NOMO-1 (cell line): ENCODE measurements at regions not wholly inside any gene's neighbourhood (a gene's known extent, or its start where the extent isn't known, plus 50 kb on each side); places are given as distances from the start of the nearest gene placed in this dataset.
"Not testable (repeated sequence)": the region's sequence is repeated elsewhere in the genome, so short reads cannot be mapped to it uniquely, and the experiment has no call there.

Experiments
- DNase-seq, 2 experiments: peaks; one replicate each; lab custom pipeline; 2025; ENCODE audit not compliant: unreplicated experiment in 2 of 2; lab: John Stamatoyannopoulos, UW

DNA sequence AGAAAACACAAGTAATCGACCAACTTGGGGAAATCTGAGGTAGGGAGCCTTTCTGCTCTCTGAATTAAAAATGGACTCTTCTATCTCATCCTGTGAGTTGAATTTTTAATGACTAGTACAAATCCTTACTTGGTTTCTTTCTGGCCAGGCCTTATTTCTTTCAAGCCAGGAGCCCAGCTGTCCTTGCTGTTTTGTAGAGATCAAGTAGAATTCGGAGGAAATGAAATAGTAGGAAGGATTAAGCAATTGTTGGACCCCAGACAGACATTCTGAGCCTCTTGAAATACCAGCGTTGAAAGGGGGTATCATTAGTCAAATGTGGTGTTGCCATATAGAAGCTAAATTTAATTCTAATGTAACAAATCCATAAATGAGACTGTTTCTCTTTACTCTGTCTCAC, 53.7 kb upstream of the SMIM15 start:
- DNase-seq: no peak

DNA sequence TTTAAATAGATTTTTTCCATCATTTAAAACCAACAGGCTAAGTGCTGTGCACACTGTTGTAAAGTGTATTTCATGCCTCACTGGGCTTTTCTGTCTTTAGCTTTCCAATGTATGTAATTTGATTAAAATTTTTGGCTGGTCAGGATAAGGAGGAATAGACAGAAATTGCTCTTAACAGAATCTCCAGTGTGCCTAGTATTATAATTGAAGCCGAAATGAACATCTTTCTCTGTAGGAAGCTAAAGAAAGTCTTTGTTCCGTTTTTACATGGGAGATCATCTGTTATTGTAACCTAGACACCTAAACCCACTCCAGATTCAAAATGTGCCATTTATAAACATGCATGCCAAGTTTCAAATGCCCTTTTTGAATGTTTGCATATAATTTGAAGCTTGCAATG, 54.5 kb upstream of the SMIM15 start:
- DNase-seq: no peak

DNA sequence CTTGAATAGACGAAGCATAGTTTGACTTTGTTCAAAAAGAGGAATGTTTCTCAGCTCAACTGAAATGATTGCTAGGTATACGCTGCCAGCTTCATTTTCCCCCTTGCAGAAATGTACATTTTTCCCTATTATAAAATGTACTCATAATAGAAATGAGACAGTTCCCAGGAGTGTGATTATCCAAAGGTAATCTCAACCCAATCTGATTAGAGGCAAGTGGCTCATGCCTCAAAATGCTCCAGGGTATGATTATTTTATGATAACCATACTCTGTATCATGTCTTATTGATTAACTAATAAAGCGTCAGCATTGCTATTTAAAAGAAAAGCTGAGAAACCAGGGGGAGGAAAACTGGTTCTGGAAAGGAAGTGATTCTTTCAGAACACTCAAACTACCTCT, 54.9 kb upstream of the SMIM15 start:
- no peak for DNase-seq

DNA sequence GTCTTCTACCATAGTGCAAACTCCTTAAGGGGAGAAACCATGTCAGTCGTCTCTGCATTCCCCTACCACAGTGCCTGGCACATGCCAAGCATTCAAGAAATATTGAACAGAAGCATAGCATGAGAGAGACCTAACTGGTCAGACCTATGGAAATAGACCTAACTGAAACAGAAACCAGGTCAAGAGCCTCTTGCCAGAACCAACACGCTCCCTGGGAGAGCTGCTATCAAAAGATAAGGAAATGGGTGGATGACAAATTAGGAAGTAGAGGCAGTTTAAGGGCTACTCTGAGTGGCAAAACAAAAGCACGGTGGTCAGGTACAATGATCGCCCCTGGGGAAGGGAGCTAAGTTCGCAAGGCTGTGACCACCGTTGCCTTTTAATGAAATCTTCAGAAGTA, 66.0 kb upstream of the SMIM15 start:
- DNase-seq: no peak

DNA sequence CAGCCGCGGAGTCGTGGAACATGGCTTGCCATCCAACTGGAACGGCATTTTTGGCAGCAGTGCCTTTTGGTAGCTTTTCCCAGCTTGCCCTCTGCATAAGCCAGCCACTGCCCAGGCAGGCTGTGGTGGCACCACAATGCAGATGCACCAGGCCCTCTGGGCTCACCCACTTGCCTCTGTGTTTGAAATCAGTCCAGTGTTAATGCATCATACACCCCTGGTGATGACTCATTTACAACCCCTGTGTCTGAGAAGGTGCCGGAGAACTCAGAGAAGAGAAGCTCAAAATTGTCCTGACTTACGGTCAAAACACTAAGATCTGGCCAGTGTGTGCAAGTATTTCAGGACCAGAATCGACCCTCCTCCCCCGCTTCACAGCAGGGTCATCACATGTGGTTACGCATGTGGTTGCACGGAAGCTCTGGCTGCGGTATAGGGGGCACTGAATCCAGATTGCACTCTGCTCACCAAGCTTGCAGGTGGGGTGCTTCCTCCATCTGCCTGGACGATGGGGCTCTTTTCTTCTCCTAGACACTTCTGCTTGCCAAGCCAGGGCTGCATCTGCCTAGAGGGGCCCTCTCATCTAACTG, 66.5 kb upstream of the SMIM15 start:
- DNase-seq: no peak

DNA sequence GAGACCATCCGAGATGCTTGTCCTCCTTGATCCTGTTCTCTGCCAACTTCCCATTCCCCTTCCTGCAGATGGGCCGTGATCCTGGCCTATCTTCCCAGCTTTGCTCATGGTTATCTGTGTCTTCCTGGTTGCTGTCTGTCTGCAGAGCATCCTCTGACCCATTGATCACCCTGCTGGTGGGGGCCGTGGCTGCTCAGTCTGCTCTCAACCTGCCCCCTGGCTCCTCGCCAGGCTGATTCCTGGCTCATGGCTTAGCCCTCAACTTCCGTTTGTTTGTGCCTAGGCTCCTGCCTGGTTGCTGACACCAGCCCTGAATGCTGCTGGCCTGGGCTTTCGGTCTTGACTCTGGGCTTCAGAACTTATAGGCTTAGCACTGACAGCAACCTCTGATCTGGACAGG, 67.1 kb upstream of the SMIM15 start:
- no peak for DNase-seq

DNA sequence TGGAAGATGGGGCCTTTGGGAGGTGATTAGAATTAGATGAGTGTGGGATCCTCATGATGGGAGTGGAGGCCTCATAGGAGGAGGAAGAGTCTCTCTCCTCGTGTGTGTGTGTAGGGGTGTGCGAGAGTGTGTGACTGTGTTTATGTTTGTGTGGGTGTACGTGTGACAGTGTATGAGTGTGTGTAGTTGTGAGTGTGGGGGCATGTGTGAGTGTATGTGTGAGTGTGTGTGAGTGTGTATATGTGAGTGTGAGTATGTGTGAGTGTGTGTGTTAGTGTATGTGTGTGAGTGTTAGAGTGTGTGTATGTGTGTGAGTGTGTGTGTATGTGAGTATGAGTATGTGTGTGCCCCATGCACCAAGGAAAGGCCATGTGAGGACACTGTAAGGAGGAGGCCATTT, 68.2 kb upstream of the SMIM15 start:
- DNase-seq: no peak

DNA sequence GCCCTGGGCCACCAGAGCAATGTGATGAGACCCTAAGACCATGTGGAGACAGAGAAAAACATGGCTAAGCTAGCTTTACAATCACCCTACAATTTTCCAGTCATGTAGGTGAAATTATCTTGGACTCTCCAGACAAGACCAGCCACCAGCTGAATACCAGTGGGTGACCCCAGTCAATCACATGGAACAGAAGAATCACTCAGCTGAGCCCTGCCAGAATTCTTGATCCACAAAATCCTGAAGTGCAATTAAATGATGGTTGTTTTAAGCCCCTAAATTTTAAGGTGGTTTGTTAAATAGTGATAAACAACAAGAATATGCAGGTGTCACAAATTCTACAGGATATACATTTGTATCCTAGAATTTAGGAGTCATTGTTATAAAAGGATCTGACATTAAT, 69.5 kb upstream of the SMIM15 start:
- no peak for DNase-seq

DNA sequence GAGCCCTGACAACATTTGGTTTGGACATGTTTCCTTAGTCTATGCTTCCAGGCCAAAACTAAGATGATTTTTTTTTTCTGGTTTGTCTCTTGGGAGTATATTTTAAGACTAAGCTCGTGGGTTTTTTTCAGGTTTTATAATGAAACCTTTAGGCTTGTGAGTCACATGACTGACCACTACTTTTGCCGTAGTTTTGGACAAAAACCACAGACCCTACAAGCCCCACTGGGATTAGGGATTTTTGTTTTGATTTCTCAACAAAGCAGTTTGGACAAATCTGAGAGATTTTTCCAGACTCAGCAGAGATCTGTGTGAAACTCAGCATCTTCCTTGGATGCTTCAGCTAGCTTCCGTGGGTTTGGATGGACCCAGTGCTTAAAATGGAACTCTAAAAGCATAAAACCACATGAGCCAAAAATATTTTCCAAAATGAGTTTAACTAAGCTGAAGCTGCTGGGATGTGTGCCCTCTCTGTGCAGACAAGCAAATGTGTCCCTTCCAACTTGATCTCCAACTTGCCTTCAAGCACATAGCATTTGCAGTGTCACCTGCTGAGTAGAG, 70.3 kb upstream of the SMIM15 start:
- DNase-seq: no peak

DNA sequence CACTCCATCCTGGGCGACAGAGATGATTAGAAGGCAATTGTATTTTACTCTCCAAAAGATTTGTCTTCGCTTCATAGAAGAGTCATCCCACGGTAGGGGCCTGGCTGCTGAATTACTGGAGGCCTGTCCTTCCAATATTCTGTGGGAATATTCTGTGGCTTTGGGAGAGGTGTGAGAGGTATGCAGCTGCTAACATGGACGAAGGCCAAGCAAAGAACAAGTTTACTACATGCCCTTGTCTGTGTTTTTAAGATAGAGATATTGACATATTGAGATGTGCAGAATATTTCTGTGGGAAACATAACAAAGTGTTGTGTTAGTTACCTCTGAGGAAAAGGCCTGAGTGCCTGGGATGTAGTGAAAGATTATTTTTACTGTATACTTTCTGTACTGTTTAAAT, 71.8 kb upstream of the SMIM15 start:
- DNase-seq: no peak

DNA sequence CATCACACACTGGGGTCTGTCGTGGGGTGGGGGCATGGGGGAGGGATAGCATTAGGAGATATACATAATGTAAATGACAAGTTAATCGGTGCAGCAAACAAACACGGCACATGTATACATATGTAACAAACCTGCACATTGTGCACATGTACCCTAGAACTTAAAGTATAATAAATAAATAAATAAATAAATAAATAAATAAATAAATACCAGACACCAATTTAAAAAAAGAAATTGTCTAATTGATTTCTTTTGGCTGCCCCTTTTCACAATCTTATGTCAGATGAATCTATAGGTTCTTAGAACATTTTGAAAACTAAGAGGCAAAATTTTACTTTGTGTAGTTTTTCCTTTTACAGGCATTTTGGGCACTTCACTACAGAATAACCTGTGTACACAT, 74.4 kb upstream of the SMIM15 start:
- DNase-seq: not testable (repeated sequence)

DNA sequence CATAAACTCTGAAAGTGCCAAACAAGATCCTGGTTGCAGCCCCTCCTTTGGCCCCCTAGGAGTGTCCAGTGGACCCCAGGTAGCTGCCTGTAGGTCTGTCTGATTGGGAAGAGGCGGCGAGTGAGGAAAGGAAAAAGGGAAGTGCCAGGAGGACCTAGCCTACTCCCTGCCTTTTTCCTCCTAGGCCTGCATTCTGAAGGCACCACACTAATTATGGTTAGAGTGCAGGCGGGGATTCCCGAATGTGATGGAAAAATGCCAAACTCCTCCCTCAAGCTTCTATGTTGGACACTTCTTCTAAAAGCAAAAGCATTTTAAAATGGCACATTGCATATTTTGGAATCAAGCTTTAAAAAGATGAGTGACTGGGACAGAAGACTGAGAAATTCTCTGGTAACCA, 83.2 kb upstream of the SMIM15 start:
- no peak for DNase-seq

DNA sequence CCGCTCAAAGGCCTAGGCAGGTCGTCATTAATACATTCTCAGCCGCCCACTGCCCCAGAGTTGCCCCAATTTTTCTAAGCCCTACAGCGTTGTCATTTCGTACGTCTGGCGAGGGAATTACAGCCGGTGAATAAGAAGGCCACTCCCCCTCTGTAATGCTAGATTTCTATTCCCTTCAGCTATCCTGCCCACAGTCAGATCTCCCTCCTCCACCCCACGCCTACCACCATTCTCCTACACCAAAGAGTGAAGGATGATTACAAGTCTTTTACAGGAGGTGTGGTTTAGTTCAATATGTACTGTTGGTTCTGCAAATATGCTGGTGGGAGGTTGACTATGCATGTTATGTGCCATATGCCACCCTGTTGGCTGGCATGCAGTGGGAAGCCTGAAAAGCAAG, 83.7 kb upstream of the SMIM15 start:
- no peak for DNase-seq

DNA sequence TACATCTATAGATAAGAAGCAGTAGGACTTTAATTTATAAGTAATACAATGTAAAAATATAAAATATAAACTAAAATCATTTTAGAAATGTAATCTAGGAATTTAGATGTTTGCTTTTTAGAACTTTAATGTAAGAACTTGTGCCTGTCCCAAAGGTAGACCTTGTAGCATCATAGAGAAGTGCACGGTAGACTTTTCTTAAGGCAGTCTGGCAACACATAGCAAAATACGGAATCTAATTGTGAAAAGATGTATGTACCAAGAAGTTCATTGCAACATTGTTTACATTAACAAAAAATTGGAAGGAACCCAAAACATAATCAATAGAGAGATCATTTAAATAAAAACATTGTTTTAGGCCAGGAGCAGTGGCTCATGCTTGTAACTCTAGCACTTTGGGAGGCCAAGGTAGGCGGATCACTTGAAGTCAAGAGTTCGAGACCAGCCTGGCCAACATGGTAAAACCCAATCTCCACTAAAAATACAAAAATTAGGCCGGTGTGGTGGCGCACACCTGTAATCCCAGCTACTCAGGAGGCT, 84.6 kb upstream of the SMIM15 start:
- DNase-seq: no peak

DNA sequence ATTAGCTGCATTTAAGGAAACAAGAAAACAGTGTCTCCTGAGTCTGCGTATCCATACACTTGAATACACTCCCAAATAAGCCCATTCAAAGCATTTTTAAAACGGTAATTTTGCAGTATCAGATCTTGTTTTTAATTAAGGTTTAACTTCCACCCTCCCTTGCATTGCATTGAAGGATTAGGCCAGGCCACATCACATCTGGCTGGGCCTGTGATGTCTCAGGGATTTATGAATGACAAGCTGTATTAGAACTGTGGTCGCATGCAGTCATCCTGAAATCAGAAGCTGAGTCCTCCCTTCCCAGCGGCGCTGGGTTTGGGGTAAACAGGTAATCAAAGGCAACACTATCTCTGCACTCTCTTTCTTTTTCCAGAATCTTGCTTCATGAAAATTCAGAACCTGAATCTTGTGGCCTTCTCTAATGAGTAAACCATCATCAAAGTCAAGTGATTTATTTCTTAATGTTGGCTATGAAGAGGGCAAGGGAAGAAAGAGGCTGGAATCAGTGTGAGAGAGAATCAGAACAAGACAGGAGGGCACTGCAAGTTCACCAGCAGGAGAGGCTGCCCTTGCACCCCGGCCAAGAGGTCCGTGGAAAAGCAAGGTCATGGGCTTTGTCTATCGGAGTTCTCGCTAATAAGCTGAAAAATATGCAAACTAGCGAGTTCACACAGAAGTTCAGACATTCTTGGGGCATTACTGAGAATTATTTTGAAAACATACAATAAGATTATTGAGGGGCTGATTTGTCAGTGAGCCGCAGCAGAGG, 80.0 kb upstream of the ZSWIM6 start:
- no peak for DNase-seq

DNA sequence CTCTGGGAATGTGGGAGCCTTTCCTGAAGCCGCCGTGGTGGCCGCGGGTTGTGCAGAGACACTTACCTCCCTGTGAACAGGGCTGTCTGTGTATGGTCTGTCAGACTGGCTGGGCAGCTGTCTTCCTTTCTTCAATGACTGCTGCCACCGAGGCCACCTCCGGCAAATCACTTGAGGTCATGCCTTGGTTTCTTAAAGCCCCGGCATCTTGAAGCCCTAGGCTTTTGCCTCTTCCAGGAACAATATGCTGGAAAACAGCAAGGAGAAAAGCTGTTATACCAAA, 79.5 kb upstream of the ZSWIM6 start:
- no peak for DNase-seq

DNA sequence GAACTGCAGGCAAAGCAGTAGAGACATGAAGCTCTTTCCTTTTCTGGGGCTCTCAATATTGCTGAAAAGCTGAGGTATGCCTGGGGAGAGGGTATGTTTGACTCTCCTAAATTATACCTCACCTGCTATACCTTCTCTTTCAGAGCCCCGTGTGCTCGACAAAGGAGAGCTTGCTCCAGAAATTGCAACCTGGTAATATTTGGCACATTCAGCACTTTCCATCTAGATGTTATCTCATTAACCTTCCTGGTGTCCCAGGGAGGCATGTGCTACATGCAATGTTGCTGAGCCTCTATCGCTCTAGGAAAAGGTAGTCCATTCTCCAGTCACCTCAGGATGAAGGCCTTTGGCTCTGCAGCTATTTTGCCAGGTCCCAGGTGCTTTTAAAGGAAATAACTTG, 78.5 kb upstream of the ZSWIM6 start:
- DNase-seq: no peak

DNA sequence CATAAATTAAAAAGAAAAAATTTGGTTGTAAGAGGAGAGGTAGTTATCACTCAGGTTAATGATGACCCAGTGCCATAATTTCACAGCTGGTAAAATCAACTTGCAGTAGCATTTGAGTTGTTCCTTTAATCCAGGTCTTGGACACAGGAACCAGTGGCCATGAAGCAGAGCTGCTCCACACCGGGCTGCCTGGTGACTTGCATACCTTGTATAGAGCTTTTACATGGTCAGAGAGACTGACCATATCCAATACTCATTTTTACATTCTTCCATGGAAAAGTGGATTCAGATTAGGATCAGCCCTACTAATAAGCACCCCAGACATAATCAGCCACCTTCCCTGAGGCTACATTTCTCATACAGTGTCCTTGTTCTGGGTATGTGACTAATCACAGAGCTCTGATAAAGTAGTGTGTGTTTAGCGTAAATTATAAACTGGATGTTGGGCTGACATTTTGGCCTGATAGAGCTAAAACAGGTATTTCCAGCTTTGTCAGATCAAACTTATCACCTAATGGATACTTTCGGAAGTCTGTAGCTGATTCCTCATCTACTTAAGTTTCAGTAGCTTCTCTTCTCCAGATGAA, 77.0 kb upstream of the ZSWIM6 start:
- DNase-seq: no peak

DNA sequence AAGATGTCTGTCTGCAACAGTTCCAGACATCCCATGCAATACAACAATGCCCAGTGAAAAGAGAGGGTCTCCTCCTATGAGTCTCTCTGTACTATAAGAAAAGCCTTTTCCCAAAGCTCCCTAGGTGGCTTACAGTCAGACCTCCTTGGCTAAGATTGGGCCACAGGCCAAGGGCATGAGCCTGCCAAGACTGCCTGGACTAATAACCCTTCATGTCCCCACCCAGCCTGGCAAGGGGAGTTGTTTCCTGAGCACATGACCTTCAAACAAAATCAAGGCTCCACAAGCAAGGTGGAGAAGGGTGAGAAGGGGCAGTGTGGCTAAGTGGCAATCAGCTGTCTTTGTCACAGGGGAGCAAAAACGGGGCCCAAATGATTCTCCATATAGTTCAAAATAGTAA, 75.6 kb upstream of the ZSWIM6 start:
- no peak for DNase-seq

DNA sequence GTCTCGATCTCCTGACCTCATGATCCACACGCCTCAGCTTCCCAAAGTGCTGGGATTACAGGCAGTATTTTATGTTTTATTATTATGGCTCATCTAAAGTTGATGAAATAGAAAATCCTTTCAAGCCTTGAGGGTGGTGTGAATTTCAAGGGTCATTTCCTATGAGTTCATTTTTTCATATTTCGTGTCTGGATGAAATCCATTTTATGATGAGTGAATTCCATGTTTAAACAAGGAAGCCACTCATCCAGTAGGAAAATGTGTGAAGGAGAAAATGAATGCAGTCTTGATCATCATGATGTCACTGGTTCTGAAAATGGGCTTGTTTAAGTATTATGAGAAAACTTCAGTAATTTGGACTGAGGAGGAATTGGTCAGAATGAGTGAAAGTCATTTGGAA, 74.6 kb upstream of the ZSWIM6 start:
- no peak for DNase-seq

DNA sequence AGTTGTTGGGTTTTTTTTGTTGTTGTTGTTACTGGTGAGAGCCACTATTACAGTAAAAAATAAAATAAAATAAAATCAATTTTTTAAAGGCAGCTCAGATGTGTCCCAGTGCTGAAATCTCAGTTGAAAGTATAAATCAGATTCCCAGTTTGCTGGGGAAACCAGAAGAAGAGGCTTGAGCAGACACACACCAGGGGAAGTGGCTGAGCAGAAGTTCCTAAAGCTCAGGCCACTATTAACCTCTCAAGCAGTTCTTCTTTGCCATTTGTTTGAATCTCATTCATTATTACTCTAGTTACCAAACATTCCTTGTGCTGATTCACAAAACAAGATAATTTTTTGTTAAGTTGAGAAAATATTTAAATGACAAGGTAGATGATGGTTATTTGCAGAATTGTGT, 70.9 kb upstream of the ZSWIM6 start:
- DNase-seq: no peak

DNA sequence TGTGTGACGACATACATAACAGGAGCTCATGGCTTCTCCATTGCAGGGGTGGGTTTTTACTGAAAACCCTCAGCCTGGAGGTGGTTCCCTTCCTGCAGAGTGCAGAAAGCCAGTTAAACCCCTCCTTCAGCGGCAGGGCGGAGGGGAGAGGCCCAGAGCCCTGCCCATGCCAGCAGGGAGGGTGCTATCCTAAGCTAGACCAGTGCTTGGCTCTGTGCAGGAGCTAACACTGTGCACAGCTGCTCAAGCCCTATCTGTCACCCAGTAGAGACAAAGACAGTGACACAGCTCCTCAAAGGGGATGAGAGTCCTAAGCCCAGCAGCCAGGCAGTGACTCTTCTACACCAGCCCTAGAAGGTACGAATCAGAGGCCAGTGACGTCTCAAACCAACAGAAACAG, 70.0 kb upstream of the ZSWIM6 start:
- DNase-seq: no peak
